ENCODE measurements at regions not wholly inside any gene's neighbourhood (a gene's known extent, or its start where the extent isn't known, plus 50 kb on each side); places are given as distances from the start of the nearest gene placed in this dataset.

DNA sequence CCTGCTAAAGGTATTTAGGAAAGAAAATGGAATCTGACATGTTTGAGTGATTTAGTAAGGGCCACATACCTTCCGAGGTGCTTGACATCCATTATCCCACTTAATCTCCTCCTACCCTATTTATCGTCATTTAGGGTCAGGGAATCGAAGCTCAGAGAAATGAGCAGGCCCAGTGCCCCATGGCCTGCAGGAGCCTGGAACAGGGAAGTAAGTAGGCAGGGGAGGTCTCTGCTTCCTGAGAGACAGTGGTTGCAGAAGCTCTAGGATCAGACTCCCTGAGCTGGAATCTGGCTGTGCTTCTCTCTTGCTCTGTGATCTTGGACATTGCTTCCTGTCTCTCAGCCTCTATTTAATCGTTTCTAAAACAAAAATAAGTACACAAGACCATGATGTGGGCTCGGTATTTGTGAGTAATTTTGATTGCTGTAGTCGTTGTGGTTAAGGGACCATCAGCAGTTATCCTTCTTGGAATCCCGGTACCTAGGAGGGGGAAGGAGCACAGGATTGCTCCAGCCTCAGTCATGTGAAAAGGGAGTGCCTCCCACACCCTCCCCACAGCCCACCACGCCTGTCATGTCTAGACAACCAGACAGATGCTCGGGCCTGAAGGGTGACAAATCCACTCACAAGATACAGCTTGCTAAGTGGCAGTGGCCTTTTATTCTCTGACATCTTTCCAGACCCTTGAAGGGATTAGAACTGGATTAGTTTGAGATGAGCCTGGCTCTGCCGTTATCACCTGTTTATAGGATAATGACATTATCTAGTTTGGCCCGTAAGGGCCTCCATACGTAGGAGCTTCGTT, 169.2 kb upstream of the TSHZ3 start:
- H3K27ac ChIP-seq: no peak overlapping the region
- TF ChIP-seq, protein P1, sequence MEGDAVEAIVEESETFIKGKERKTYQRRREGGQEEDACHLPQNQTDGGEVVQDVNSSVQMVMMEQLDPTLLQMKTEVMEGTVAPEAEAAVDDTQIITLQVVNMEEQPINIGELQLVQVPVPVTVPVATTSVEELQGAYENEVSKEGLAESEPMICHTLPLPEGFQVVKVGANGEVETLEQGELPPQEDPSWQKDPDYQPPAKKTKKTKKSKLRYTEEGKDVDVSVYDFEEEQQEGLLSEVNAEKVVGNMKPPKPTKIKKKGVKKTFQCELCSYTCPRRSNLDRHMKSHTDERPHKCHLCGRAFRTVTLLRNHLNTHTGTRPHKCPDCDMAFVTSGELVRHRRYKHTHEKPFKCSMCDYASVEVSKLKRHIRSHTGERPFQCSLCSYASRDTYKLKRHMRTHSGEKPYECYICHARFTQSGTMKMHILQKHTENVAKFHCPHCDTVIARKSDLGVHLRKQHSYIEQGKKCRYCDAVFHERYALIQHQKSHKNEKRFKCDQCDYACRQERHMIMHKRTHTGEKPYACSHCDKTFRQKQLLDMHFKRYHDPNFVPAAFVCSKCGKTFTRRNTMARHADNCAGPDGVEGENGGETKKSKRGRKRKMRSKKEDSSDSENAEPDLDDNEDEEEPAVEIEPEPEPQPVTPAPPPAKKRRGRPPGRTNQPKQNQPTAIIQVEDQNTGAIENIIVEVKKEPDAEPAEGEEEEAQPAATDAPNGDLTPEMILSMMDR (conservative IDR thresholded peaks at IDR 0.05): no peak

DNA sequence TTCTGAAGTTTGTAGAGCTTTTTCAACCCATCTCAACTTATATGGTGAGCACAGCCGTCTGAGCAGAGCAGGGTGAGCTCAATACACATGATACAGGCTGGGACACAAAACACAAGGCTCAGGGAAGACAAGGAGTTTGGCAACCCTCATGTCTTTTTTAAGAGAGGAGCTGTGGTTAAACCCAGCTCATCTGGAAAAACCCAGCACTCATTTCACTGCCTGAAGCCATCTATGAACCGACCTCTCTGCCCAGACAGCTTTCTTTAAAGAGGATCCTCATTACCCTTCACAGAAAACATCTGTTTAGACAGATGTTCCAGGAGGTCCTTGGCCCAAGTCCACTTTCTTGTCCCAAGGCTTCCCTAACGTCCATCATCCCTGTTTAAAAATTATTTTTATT, 170.0 kb upstream of the TSHZ3 start:
- TF ChIP-seq, protein P1 (conservative IDR thresholded peaks at IDR 0.05): no peak
- no peak overlapping the region for H3K27ac ChIP-seq

DNA sequence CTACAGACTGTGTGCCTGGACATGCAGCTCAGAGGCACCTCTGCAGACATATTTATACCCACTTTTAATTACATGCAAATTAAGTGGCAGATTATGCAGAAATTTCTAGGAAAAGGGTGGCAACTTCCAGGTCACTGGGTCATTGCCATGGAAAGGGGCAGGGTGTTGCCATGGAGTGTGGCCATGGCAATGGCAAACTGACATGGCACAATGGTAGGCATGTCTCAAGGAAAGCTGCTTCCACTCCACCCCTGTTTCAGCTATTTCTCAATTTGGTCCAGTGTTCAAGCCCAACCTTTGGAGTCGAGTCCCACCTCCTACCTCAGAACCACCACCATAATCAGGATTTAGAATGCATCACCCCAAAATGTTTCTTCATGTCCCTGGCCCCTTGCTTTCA, 170.7 kb upstream of the TSHZ3 start:
- TF ChIP-seq, protein P1 (conservative IDR thresholded peaks at IDR 0.05): no peak
- H3K27ac ChIP-seq: no peak overlapping the region

DNA sequence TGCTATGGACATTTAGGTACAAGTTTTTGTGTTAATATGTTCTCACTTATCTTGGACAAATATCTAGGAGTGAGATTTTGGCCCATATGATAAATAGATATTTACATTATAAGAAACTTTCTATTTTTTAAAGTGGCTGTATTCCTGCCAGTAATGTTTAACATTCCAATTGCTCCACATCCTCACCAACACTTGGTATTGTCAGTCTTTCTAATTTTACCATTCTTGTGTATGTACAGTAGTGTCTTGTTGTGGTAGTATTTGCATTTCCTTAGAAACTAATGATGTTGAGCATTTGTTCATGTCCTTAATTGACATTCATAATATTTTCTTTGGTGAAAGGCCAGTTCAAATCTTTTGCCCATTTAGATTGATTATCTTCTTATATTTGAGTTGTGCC, 171.4 kb upstream of the TSHZ3 start:
- TF ChIP-seq, protein P1 (conservative IDR thresholded peaks at IDR 0.05): no peak
- H3K27ac ChIP-seq: no peak overlapping the region

DNA sequence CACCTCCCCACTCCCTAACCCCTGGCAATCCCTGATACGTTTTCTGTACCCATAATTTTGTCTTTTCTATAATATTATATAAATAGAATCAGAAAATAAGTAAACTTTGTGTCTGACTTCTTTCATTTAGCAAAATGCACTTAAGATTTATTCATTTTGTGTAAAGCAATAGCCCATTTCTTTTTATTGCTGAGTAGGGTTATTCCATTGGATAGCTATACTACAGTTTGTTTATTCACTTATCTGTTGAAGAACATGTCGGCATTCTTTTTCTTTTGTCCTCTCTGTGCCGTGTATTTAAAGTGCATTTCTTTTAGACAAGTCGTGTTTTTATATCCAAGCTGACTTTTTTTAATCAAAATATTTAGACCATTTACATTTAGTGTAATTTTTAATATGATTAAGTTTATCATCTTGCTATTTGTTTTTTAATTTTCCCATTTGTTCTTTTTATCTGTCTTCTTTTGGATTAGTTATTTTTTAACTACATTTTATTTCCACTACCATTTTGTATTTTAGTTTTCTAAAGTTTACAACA, 176.4 kb upstream of the TSHZ3 start:
- TF ChIP-seq, protein P1 (conservative IDR thresholded peaks at IDR 0.05): no peak

DNA sequence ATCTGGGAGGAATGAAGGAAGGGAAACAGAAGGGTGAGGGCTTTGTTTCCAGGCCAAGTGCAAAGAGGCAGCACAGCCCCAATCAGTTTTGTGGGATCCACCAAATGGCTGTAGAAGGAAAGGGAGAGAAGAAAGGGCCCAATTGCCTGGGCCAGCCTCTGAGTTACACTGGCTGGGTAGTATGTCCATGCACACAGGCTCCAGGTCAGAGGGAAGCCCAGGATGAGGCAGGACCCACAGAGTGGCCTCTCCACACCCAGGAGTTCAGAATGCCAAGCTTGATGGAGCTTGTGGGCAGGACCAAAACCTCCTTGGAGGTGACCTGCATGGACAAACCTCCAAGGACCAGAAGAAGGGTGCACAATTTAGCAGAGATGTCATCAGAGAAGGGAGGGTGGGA, 178.2 kb upstream of the TSHZ3 start:
- TF ChIP-seq, protein P1 (conservative IDR thresholded peaks at IDR 0.05): no peak
- no peak overlapping the region for H3K27ac ChIP-seq

More for the DNA sequence above, 176.4 kb upstream of the TSHZ3 start:
- H3K27ac ChIP-seq: no peak overlapping the region

DNA sequence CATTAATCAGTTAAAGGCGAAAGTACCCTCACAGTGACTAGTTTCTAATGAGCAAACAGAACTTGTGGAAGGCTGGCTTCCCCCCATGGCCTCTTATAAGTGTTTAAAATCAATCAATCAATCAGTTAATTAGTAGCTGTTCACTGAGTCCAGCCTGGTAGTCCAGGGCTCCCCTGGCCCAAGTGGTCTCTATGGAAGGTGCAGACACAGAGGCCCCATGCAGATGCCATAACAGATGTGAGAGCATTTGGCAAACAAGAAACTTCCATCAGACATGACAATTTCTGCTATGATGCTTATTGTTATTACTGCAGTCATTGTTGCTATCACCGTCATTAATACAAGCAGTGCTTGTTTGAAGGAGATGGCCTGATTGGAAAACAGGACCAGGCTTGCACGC, 179.0 kb upstream of the TSHZ3 start:
- TF ChIP-seq, protein P1 (conservative IDR thresholded peaks at IDR 0.05): no peak
- H3K27ac ChIP-seq: no peak overlapping the region
